ENCODE measurements at regions not wholly inside any gene's neighbourhood (a gene's known extent, or its start where the extent isn't known, plus 50 kb on each side); places are given as distances from the start of the nearest gene placed in this dataset.

DNA sequence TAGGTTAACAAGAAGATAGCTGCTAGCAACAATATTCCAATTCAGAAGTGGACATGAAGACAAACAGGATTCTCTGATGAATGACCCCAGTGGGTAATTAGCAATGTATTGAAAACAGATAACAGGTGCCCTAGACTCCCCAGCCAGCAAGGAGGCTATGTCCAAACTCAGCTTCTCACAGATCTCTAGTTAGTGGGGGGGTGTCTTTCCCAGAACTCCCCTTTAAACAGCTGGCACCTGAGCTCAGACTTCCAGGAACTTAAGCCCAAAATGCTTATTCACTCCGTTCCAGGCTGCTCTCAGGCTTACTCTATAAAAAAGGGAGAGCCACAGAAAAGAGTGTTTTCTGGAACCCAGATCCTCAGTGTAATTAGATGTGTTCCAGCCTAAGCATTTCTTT lies 423.0 kb upstream of the THBS1 start:
- ChIA-PET CTCF (ENCODE audit: unreplicated experiment) (no interaction called here), POLR2A (interaction anchor here (0.6 kb wide), 1 partner anchor 50 kb away, joined by 3 read pairs; no protein-coding TSS in a partner anchor)
- H4K20me1 ChIP-seq (ENCODE audit: insufficient read depth, low read length), result no peaks in the 10 kb centered on the region
- no peaks in the 10 kb centered on the region for H3K79me2 ChIP-seq (ENCODE audit: insufficient read depth, low read depth, low read length)
- H3K4me2 ChIP-seq (ENCODE audit: low read length), result no peak overlapping the region
- no peak for DNase-seq (ENCODE audit: low spot score)
- H2AFZ ChIP-seq (ENCODE audit: low read length), result no peak overlapping the region
- no peaks in the 10 kb centered on the region for H3K9me3 ChIP-seq (ENCODE audit: low read length)
- H3K9me2 ChIP-seq (ENCODE audit: insufficient read depth, low read length), result no peaks in the 10 kb centered on the region
- H3K4me3 ChIP-seq (ENCODE audit: low read depth, low read length, poor library complexity, severe bottlenecking), result no peak overlapping the region
- no TSS peak for BruUV-seq (replicated peaks)
- H3K36me3 ChIP-seq (ENCODE audit: insufficient read depth, low read length), result no peaks in the 10 kb centered on the region
- intact Hi-C loops (cut with micrococcal nuclease; ENCODE audit: unreplicated experiment), result no loop called here
- no peak overlapping the region for H3K27ac ChIP-seq (ENCODE audit: low read depth, low read length, poor library complexity, severe bottlenecking)
- no peaks in the 10 kb centered on the region for H3K4me1 ChIP-seq (ENCODE audit: insufficient read depth, low read length, poor library complexity, severe bottlenecking)
- no peak for TF ChIP-seq EZH2phosphoT487 (IDR thresholded peaks at IDR 0.05; ENCODE audit: borderline replicate concordance, low read depth, low read length)
- TF ChIP-seq, protein P1, sequence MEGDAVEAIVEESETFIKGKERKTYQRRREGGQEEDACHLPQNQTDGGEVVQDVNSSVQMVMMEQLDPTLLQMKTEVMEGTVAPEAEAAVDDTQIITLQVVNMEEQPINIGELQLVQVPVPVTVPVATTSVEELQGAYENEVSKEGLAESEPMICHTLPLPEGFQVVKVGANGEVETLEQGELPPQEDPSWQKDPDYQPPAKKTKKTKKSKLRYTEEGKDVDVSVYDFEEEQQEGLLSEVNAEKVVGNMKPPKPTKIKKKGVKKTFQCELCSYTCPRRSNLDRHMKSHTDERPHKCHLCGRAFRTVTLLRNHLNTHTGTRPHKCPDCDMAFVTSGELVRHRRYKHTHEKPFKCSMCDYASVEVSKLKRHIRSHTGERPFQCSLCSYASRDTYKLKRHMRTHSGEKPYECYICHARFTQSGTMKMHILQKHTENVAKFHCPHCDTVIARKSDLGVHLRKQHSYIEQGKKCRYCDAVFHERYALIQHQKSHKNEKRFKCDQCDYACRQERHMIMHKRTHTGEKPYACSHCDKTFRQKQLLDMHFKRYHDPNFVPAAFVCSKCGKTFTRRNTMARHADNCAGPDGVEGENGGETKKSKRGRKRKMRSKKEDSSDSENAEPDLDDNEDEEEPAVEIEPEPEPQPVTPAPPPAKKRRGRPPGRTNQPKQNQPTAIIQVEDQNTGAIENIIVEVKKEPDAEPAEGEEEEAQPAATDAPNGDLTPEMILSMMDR (conservative IDR thresholded peaks at IDR 0.05; ENCODE audit: low read length), result no peak

- BruUV-seq (replicated peaks), result no TSS peak
- no peaks in the 10 kb centered on the region for H3K36me3 ChIP-seq (ENCODE audit: insufficient read depth, low read length)
- no peaks in the 10 kb centered on the region for H3K9me3 ChIP-seq (ENCODE audit: low read length)
- ChIA-PET POLR2A (interaction anchor here (0.7 to 0.9 kb wide), 2 partner anchors 9 to 204 kb away, joined by 3 read pairs; no protein-coding TSS in a partner anchor), CTCF (ENCODE audit: unreplicated experiment) (no interaction called here)
- intact Hi-C loops (cut with micrococcal nuclease; ENCODE audit: unreplicated experiment), result no loop called here
- DNase-seq (ENCODE audit: low spot score), result no peak
- no peak overlapping the region for H2AFZ ChIP-seq (ENCODE audit: low read length)
- H3K4me2 ChIP-seq (ENCODE audit: low read length), result no peak overlapping the region
- H4K20me1 ChIP-seq (ENCODE audit: insufficient read depth, low read length), result no peaks in the 10 kb centered on the region
- no peaks in the 10 kb centered on the region for H3K79me2 ChIP-seq (ENCODE audit: insufficient read depth, low read depth, low read length)
- no peaks in the 10 kb centered on the region for H3K4me1 ChIP-seq (ENCODE audit: insufficient read depth, low read length, poor library complexity, severe bottlenecking)
- no peak overlapping the region for H3K27ac ChIP-seq (ENCODE audit: low read depth, low read length, poor library complexity, severe bottlenecking)
- no peaks in the 10 kb centered on the region for H3K9me2 ChIP-seq (ENCODE audit: insufficient read depth, low read length)
- no peak overlapping the region for H3K4me3 ChIP-seq (ENCODE audit: low read depth, low read length, poor library complexity, severe bottlenecking)
- TF ChIP-seq, protein P1 (conservative IDR thresholded peaks at IDR 0.05; ENCODE audit: low read length), result no peak
- TF ChIP-seq EZH2phosphoT487 (IDR thresholded peaks at IDR 0.05; ENCODE audit: borderline replicate concordance, low read depth, low read length), result no peak
Observed at GRCh38 chr15:39159833-39160232, 421.0 kb upstream of the THBS1 start.

- no peak overlapping the region for H3K4me2 ChIP-seq (ENCODE audit: low read length)
- no TSS peak for BruUV-seq (replicated peaks)
- intact Hi-C loops (cut with micrococcal nuclease; ENCODE audit: unreplicated experiment), result no loop called here
- H3K9me2 ChIP-seq (ENCODE audit: insufficient read depth, low read length), result no peaks in the 10 kb centered on the region
- no peaks in the 10 kb centered on the region for H3K4me1 ChIP-seq (ENCODE audit: insufficient read depth, low read length, poor library complexity, severe bottlenecking)
- H3K36me3 ChIP-seq (ENCODE audit: insufficient read depth, low read length), result no peaks in the 10 kb centered on the region
- no peak overlapping the region for H3K27ac ChIP-seq (ENCODE audit: low read depth, low read length, poor library complexity, severe bottlenecking)
- H3K4me3 ChIP-seq (ENCODE audit: low read depth, low read length, poor library complexity, severe bottlenecking), result no peak overlapping the region
- no peaks in the 10 kb centered on the region for H3K9me3 ChIP-seq (ENCODE audit: low read length)
- no peak for TF ChIP-seq EZH2phosphoT487 (IDR thresholded peaks at IDR 0.05; ENCODE audit: borderline replicate concordance, low read depth, low read length)
- TF ChIP-seq, protein P1 (conservative IDR thresholded peaks at IDR 0.05; ENCODE audit: low read length), result no peak
- no peaks in the 10 kb centered on the region for H4K20me1 ChIP-seq (ENCODE audit: insufficient read depth, low read length)
- ChIA-PET POLR2A (interaction anchor here (0.9 kb wide), 1 partner anchor 8 kb away, joined by 3 read pairs; no protein-coding TSS in a partner anchor), CTCF (ENCODE audit: unreplicated experiment) (no interaction called here)
- H3K79me2 ChIP-seq (ENCODE audit: insufficient read depth, low read depth, low read length), result no peaks in the 10 kb centered on the region
- no peak for DNase-seq (ENCODE audit: low spot score)
- H2AFZ ChIP-seq (ENCODE audit: low read length), result no peak overlapping the region
Observed at GRCh38 chr15:39161096-39161495, 419.8 kb upstream of the THBS1 start.

All from OCI-LY7 (cell line).